SK-N-SH treated with all-trans-retinoic acid at 6 μM for 48 hours (cell line): ENCODE measurements at regions not wholly inside any gene's neighbourhood (a gene's known extent, or its start where the extent isn't known, plus 50 kb on each side); places are given as distances from the start of the nearest gene placed in this dataset.

Experiments
- ATAC-seq: fragments of 200-7000 bp; cut with Tn5 transposase; 3 replicates; pipeline ENCODE4 v1.9.1; 2020; ENCODE audit warnings: mild to moderate bottlenecking, moderate library complexity
- ARNTL ChIP-seq: fragments of 450-650 bp; formaldehyde crosslinking; IDR thresholded peaks from 2 replicates; pipeline ENCODE4 v1.5.0; 2020; ENCODE audit warnings: low read depth, mild to moderate bottlenecking, moderate library complexity, borderline replicate concordance
- BACH2 ChIP-seq: fragments of 250-450 bp; sonication (Bioruptor Pico); IDR thresholded peaks from 2 replicates; pipeline ENCODE4 v1.9.0; 2021; ENCODE audit warnings: mild to moderate bottlenecking, borderline replicate concordance
- CSDC2 ChIP-seq: fragments of 250-450 bp; sonication (Bioruptor Pico); IDR thresholded peaks from 2 replicates; pipeline ENCODE4 v1.5.0; 2020; ENCODE audit warnings: mild to moderate bottlenecking, moderate library complexity
- ISL1 ChIP-seq: fragments of 250-450 bp; sonication (Bioruptor Pico); IDR thresholded peaks from 2 replicates; pipeline ENCODE4 v2.1.2; 2022; ENCODE audit warnings: mild to moderate bottlenecking, moderate library complexity
- OSR1 ChIP-seq: fragments of 250-450 bp; sonication (Bioruptor Pico); IDR thresholded peaks from 2 replicates; pipeline ENCODE4 v1.8.0; 2022; ENCODE audit warnings: moderate library complexity, mild to moderate bottlenecking, inconsistent platforms
- SNAI2 ChIP-seq: fragments of 250-450 bp; sonication (Bioruptor Pico); IDR thresholded peaks from 2 replicates; pipeline ENCODE4 v1.5.0; 2020; ENCODE audit warnings: mild to moderate bottlenecking, moderate library complexity
- TCF4 ChIP-seq: fragments of 250-450 bp; sonication (Bioruptor Pico); IDR thresholded peaks from 2 replicates; pipeline ENCODE4 v1.8.0; 2021; ENCODE audit warnings: mild to moderate bottlenecking, moderate library complexity, borderline replicate concordance
- TOX ChIP-seq: fragments of 250-450 bp; sonication (Bioruptor Pico); IDR thresholded peaks from 2 replicates; pipeline ENCODE4 v1.8.0; 2021; ENCODE audit warnings: mild to moderate bottlenecking, moderate library complexity, borderline replicate concordance
- ZC3H10 ChIP-seq: fragments of 250-450 bp; sonication (Bioruptor Pico); IDR thresholded peaks from 2 replicates; pipeline ENCODE4 v1.5.1; 2021; ENCODE audit warnings: mild to moderate bottlenecking, moderate library complexity
- ZFP3 ChIP-seq: fragments of 250-450 bp; sonication (Bioruptor Pico); IDR thresholded peaks from 2 replicates; pipeline ENCODE4 v1.5.0; 2020; ENCODE audit warnings: mild to moderate bottlenecking, moderate library complexity
- ZFP30 ChIP-seq: fragments of 450-650 bp; formaldehyde crosslinking; IDR thresholded peaks from 2 replicates; pipeline ENCODE4 v1.5.0; 2022; ENCODE audit warnings: mild to moderate bottlenecking, moderate library complexity
- ZNF70 ChIP-seq: fragments of 450-650 bp; formaldehyde crosslinking; IDR thresholded peaks from 2 replicates; pipeline ENCODE4 v1.5.0; 2020; ENCODE audit warnings: mild to moderate bottlenecking, moderate library complexity
- TF ChIP-seq, protein P1 (sequence below): fragments of 250-450 bp; sonication (Bioruptor Pico); IDR thresholded peaks from 2 replicates; pipeline ENCODE4 v1.5.0; 2020; ENCODE audit warnings: mild to moderate bottlenecking, moderate library complexity
- TF ChIP-seq, protein P2 (sequence below): fragments of 250-450 bp; sonication (Bioruptor Pico); IDR thresholded peaks from 2 replicates; pipeline ENCODE4 v1.5.1; 2021; ENCODE audit warnings: mild to moderate bottlenecking, moderate library complexity
- TF ChIP-seq, protein P3 (sequence below): fragments of 250-450 bp; sonication (Bioruptor Pico); IDR thresholded peaks from 2 replicates; pipeline ENCODE4 v1.8.0; 2020; ENCODE audit warnings: mild to moderate bottlenecking, moderate library complexity, borderline replicate concordance
- TF ChIP-seq, protein P4 (sequence below): fragments of 250-450 bp; sonication (Bioruptor Pico); IDR thresholded peaks from 2 replicates; pipeline ENCODE4 v1.5.1; 2020; ENCODE audit warnings: low read depth, mild to moderate bottlenecking, moderate library complexity
- TF ChIP-seq, protein P5 (sequence below): fragments of 250-450 bp; sonication (Bioruptor Pico); IDR thresholded peaks from 2 replicates; pipeline ENCODE4 v1.8.0; 2021; ENCODE audit warnings: low read depth, mild to moderate bottlenecking, moderate library complexity, borderline replicate concordance

DNA sequence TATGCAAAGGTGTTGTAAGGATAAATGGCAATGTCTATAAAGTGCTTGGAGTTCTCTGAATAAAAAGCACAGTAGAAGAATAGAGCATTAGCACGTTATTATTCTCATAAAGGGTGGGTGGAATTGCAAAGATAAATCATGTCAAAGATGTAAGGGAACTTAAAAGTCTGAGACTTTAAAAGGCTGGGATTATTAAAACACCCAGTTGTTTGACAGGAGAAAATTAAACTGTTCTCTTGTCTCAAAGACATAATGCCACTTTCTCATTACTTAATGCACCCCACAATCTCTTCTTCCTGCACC, 70.4 kb upstream of the PDE10A start (continued):
- TF ChIP-seq, protein P1, sequence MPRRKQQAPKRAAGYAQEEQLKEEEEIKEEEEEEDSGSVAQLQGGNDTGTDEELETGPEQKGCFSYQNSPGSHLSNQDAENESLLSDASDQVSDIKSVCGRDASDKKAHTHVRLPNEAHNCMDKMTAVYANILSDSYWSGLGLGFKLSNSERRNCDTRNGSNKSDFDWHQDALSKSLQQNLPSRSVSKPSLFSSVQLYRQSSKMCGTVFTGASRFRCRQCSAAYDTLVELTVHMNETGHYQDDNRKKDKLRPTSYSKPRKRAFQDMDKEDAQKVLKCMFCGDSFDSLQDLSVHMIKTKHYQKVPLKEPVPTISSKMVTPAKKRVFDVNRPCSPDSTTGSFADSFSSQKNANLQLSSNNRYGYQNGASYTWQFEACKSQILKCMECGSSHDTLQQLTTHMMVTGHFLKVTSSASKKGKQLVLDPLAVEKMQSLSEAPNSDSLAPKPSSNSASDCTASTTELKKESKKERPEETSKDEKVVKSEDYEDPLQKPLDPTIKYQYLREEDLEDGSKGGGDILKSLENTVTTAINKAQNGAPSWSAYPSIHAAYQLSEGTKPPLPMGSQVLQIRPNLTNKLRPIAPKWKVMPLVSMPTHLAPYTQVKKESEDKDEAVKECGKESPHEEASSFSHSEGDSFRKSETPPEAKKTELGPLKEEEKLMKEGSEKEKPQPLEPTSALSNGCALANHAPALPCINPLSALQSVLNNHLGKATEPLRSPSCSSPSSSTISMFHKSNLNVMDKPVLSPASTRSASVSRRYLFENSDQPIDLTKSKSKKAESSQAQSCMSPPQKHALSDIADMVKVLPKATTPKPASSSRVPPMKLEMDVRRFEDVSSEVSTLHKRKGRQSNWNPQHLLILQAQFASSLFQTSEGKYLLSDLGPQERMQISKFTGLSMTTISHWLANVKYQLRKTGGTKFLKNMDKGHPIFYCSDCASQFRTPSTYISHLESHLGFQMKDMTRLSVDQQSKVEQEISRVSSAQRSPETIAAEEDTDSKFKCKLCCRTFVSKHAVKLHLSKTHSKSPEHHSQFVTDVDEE (CRISPR knock-in tag), result no peak
- no peak for TF ChIP-seq TCF4 (CRISPR knock-in tag)

DNA sequence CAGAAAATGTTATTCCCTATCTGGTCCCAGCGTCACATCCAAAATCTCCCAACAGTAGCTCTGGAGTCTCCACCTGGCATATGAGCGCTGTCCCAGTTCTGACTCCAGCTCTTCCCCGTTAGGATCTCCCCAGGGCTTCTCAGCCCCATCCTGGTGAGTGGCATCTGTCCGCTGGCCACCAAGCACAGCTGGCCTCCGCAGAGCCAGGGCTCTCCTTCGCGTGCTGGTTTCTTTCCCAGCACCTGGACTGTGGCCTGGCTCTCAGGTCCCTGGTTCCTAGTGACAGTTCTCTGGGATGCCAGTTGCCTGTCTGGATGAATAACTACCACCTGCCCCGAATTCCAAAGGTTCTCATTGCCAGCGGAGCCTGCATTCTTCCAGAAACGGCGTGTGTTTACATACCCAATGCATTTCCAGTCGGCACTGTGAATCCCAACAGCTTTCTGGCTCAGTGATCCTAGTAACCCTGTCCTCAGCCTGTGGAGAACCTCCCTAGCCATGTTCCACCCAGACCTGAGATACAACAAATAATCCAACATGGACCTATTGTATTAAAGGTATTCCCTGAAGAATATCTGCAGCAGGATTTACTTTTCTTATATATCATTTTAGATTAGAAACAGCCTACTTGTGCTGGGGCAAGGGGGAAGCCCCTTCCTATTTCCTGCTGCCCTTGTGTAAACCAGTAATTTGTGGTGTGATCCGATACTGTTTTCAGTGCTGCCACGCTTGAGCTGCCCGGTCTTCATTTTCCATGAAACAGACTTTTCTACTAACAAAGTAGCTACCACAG, 69.9 kb upstream of the PDE10A start:
- TF ChIP-seq CSDC2 (CRISPR knock-in tag), result no peak
- TF ChIP-seq, protein P2, sequence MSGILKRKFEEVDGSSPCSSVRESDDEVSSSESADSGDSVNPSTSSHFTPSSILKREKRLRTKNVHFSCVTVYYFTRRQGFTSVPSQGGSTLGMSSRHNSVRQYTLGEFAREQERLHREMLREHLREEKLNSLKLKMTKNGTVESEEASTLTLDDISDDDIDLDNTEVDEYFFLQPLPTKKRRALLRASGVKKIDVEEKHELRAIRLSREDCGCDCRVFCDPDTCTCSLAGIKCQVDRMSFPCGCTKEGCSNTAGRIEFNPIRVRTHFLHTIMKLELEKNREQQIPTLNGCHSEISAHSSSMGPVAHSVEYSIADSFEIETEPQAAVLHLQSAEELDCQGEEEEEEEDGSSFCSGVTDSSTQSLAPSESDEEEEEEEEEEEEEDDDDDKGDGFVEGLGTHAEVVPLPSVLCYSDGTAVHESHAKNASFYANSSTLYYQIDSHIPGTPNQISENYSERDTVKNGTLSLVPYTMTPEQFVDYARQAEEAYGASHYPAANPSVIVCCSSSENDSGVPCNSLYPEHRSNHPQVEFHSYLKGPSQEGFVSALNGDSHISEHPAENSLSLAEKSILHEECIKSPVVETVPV (CRISPR knock-in tag), result no peak
- TF ChIP-seq TOX (CRISPR knock-in tag), result no peak
- no peak for TF ChIP-seq BACH2 (CRISPR knock-in tag)
- TF ChIP-seq SNAI2 (CRISPR knock-in tag), result no peak
- TF ChIP-seq ZC3H10 (CRISPR knock-in tag), result no peak
- TF ChIP-seq ISL1, result no peak
- TF ChIP-seq, protein P3, sequence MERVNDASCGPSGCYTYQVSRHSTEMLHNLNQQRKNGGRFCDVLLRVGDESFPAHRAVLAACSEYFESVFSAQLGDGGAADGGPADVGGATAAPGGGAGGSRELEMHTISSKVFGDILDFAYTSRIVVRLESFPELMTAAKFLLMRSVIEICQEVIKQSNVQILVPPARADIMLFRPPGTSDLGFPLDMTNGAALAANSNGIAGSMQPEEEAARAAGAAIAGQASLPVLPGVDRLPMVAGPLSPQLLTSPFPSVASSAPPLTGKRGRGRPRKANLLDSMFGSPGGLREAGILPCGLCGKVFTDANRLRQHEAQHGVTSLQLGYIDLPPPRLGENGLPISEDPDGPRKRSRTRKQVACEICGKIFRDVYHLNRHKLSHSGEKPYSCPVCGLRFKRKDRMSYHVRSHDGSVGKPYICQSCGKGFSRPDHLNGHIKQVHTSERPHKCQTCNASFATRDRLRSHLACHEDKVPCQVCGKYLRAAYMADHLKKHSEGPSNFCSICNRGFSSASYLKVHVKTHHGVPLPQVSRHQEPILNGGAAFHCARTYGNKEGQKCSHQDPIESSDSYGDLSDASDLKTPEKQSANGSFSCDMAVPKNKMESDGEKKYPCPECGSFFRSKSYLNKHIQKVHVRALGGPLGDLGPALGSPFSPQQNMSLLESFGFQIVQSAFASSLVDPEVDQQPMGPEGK, result no peak
- TF ChIP-seq OSR1 (CRISPR knock-in tag), result no peak
- TF ChIP-seq, protein P4, sequence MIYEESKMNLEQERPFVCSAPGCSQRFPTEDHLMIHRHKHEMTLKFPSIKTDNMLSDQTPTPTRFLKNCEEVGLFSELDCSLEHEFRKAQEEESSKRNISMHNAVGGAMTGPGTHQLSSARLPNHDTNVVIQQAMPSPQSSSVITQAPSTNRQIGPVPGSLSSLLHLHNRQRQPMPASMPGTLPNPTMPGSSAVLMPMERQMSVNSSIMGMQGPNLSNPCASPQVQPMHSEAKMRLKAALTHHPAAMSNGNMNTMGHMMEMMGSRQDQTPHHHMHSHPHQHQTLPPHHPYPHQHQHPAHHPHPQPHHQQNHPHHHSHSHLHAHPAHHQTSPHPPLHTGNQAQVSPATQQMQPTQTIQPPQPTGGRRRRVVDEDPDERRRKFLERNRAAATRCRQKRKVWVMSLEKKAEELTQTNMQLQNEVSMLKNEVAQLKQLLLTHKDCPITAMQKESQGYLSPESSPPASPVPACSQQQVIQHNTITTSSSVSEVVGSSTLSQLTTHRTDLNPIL (CRISPR knock-in tag), result no peak
- ATAC-seq, result no peak

DNA sequence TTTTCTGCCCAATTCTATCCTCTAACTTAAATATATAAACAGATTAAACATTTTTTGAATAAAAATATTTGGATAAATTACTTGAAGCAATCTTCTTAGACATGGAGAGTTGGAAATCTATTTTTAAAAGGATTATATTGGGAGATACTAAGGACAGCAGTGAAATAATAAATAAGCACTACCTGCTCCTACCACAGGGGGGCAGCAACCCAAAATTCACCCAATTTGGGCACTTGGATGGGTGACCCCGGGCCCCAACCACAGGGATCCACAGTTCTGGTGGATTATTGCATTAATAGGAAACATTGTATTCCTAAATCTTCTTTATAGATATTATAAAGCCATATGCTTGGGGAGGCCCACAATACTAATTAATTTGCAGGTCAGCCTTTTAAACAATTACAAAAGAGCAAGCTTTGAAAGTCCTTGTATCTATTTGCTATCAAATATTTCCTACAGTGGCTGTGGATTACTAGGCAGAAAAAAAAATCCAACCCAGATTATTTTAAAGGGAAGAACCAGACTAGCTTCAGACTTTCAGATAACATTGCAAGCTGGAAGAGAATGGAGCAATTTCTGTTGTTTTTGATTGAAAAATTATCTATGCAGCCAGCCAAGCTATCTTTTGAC, 66.4 kb upstream of the PDE10A start:
- TF ChIP-seq CSDC2 (CRISPR knock-in tag) (no peak), TCF4 (CRISPR knock-in tag) (no peak)
- TF ChIP-seq, protein P5, sequence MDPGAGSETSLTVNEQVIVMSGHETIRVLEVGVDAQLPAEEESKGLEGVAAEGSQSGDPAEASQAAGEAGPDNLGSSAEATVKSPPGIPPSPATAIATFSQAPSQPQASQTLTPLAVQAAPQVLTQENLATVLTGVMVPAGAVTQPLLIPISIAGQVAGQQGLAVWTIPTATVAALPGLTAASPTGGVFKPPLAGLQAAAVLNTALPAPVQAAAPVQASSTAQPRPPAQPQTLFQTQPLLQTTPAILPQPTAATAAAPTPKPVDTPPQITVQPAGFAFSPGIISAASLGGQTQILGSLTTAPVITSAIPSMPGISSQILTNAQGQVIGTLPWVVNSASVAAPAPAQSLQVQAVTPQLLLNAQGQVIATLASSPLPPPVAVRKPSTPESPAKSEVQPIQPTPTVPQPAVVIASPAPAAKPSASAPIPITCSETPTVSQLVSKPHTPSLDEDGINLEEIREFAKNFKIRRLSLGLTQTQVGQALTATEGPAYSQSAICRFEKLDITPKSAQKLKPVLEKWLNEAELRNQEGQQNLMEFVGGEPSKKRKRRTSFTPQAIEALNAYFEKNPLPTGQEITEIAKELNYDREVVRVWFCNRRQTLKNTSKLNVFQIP (CRISPR knock-in tag), result no peak
- no peak for ATAC-seq

DNA sequence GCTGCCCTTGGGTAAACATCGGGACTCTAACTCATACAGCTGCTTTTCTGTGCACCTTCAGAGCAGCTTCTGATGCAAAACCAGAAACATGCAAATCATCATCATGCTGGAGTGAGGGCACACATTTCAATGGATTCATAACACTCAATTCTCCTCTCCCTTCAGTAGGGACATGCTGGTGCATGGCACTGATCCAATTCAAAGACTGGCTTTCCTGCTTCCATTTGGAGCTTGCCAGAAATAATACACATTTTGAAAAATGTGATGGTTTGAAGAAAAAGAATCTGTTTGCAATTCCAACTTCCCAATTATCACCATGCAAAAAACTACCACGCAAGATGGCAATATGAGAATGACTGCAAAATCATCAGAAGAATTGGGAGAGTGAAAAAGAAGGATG, 65.2 kb upstream of the PDE10A start:
- no peak for TF ChIP-seq ZC3H10 (CRISPR knock-in tag)
- TF ChIP-seq ZNF70 (CRISPR knock-in tag), result no peak
- no peak for TF ChIP-seq ARNTL
- no peak for TF ChIP-seq ISL1
- TF ChIP-seq, all 23 proteins: peak for 0

DNA sequence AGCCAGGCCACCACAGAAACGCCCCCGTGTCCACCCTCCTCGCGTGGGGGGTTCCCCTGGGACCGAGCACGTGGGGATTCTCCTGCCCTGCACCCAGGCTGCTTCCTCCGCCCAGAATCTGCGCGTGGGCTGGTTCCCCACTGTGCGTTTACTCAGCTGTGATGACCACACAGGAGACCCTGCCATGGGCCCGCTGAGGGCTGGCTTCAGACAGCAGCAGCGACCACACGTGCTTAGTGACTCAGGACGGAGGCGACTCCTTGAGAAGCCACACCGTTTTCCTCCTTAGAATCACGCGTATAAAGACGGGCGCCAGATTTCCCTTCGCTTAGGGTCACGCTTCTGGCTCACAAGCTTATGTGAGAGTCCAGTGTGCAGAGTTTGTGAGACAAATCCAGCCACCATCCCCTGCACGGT, 63.9 kb upstream of the PDE10A start:
- TF ChIP-seq, protein P3, result no peak
- TF ChIP-seq BACH2 (CRISPR knock-in tag) (no peak), ZFP30 (CRISPR knock-in tag) (no peak), TCF4 (CRISPR knock-in tag) (no peak), ZFP3 (CRISPR knock-in tag) (no peak), ZC3H10 (CRISPR knock-in tag) (no peak), TOX (CRISPR knock-in tag) (no peak)
- ATAC-seq, result no peak

More for the DNA sequence above, 65.2 kb upstream of the PDE10A start:
- no peak for ATAC-seq
